ENCODE measurements at regions not wholly inside any gene's neighbourhood (a gene's known extent, or its start where the extent isn't known, plus 50 kb on each side); places are given as distances from the start of the nearest gene placed in this dataset.

- no peaks in the 10 kb centered on the region for H3K4me1 Mint-ChIP-seq
- DNase-seq (no peak), ATAC-seq (no peak)
- no peaks in the 10 kb centered on the region for H3K27me3 Mint-ChIP-seq
- H3K4me3 Mint-ChIP-seq = no peak overlapping the region
- H3K27ac Mint-ChIP-seq = no peak overlapping the region
- H3K9me3 Mint-ChIP-seq = peaks cover 0 to 12% of the 10 kb centered on the region in 2 donors
Observed at GRCh38 chr13:58584610-58585009, 953.1 kb downstream of the PCDH17 start.

GRCh38 chr13:58587183-58587582 is 955.6 kb downstream of the PCDH17 start:
- H3K27ac Mint-ChIP-seq = no peak overlapping the region
- H3K4me1 Mint-ChIP-seq = no peaks in the 10 kb centered on the region
- DNase-seq (no peak), ATAC-seq (no peak)
- H3K4me3 Mint-ChIP-seq = no peak overlapping the region
- peaks cover 0 to 19% of the 10 kb centered on the region in 2 donors for H3K9me3 Mint-ChIP-seq
- no peaks in the 10 kb centered on the region for H3K27me3 Mint-ChIP-seq

GRCh38 chr13:58592052-58592451 is 960.5 kb downstream of the PCDH17 start:
- no peak for DNase-seq
- ATAC-seq = no peak
- no peaks in the 10 kb centered on the region for H3K27me3 Mint-ChIP-seq
- H3K4me3 Mint-ChIP-seq = no peak overlapping the region
- peaks cover 0 to 17% of the 10 kb centered on the region in 2 donors for H3K9me3 Mint-ChIP-seq
- H3K27ac Mint-ChIP-seq = no peak overlapping the region
- no peaks in the 10 kb centered on the region for H3K4me1 Mint-ChIP-seq

- Mint-ChIP-seq H3K4me3 (no peak overlapping the region), H3K9me3 (peaks cover 1 to 13% of the 10 kb centered on the region in 2 donors), H3K27ac (no peak overlapping the region), H3K27me3 (no peaks in the 10 kb centered on the region), H3K4me1 (no peaks in the 10 kb centered on the region)
- DNase-seq = no peak
- no peak for ATAC-seq
Observed at GRCh38 chr13:58592786-58593185, 961.2 kb downstream of the PCDH17 start.

- no peak overlapping the region for H3K27ac Mint-ChIP-seq
- DNase-seq (no peak), ATAC-seq (no peak)
- no peaks in the 10 kb centered on the region for H3K4me1 Mint-ChIP-seq
- no peak overlapping the region for H3K4me3 Mint-ChIP-seq
- peaks cover 5 to 6% of the 10 kb centered on the region in 2 donors for H3K9me3 Mint-ChIP-seq
- H3K27me3 Mint-ChIP-seq = no peaks in the 10 kb centered on the region
Observed at GRCh38 chr13:58594747-58595600, 963.4 kb downstream of the PCDH17 start.

- no peaks in the 10 kb centered on the region for H3K27me3 Mint-ChIP-seq
- ATAC-seq (no peak), DNase-seq (no peak)
- H3K27ac Mint-ChIP-seq = no peak overlapping the region
- H3K9me3 Mint-ChIP-seq = peaks cover 0 to 18% of the 10 kb centered on the region in 2 donors
- no peaks in the 10 kb centered on the region for H3K4me1 Mint-ChIP-seq
- no peak overlapping the region for H3K4me3 Mint-ChIP-seq
Observed at GRCh38 chr13:58597552-58597951, 966.0 kb downstream of the PCDH17 start.

GRCh38 chr13:58598241-58598640 is 966.7 kb downstream of the PCDH17 start:
- Mint-ChIP-seq H3K27ac (no peak overlapping the region), H3K9me3 (peaks cover 0 to 18% of the 10 kb centered on the region in 2 donors), H3K27me3 (no peaks in the 10 kb centered on the region), H3K4me1 (no peaks in the 10 kb centered on the region), H3K4me3 (no peak overlapping the region)
- ATAC-seq (no peak), DNase-seq (no peak)

GRCh38 chr13:58611117-58611516 is 979.6 kb downstream of the PCDH17 start:
- Mint-ChIP-seq H3K9me3 (peaks cover 22 to 26% of the 10 kb centered on the region in 2 donors), H3K4me3 (no peak overlapping the region), H3K4me1 (no peaks in the 10 kb centered on the region), H3K27ac (no peak overlapping the region), H3K27me3 (no peaks in the 10 kb centered on the region)
- DNase-seq = no peak
- no peak for ATAC-seq

- H3K27me3 Mint-ChIP-seq = no peaks in the 10 kb centered on the region
- peaks cover 10 to 13% of the 10 kb centered on the region in 2 donors for H3K9me3 Mint-ChIP-seq
- no peak overlapping the region for H3K27ac Mint-ChIP-seq
- no peaks in the 10 kb centered on the region for H3K4me1 Mint-ChIP-seq
- ATAC-seq (no peak), DNase-seq (no peak)
- no peak overlapping the region for H3K4me3 Mint-ChIP-seq
Observed at GRCh38 chr13:58617880-58618665, 986.5 kb downstream of the PCDH17 start.

- peaks cover under 1 to 3% of the 10 kb centered on the region in 2 donors for H3K9me3 Mint-ChIP-seq
- no peaks in the 10 kb centered on the region for H3K27me3 Mint-ChIP-seq
- no peak for ATAC-seq
- H3K4me3 Mint-ChIP-seq = no peak overlapping the region
- no peak overlapping the region for H3K27ac Mint-ChIP-seq
- no peaks in the 10 kb centered on the region for H3K4me1 Mint-ChIP-seq
- DNase-seq = no peak
Observed at GRCh38 chr13:58619396-58620113, 988.0 kb downstream of the PCDH17 start.

GRCh38 chr13:58620176-58620575 is 988.6 kb downstream of the PCDH17 start:
- Mint-ChIP-seq H3K4me1 (no peaks in the 10 kb centered on the region), H3K9me3 (no peaks in the 10 kb centered on the region), H3K4me3 (no peak overlapping the region), H3K27me3 (no peaks in the 10 kb centered on the region), H3K27ac (no peak overlapping the region)
- ATAC-seq (no peak), DNase-seq (no peak)

GRCh38 chr13:58625703-58626389 is 994.3 kb downstream of the PCDH17 start:
- ATAC-seq = no peak
- no peak for DNase-seq
- H3K4me3 Mint-ChIP-seq = no peak overlapping the region
- H3K9me3 Mint-ChIP-seq = peaks cover 6 to 26% of the 10 kb centered on the region in 2 donors
- H3K27me3 Mint-ChIP-seq = no peaks in the 10 kb centered on the region
- H3K4me1 Mint-ChIP-seq = no peaks in the 10 kb centered on the region
- no peak overlapping the region for H3K27ac Mint-ChIP-seq

GRCh38 chr13:58630794-58631193 is 999.2 kb downstream of the PCDH17 start:
- no peak overlapping the region for H3K4me3 Mint-ChIP-seq
- DNase-seq (no peak), ATAC-seq (no peak)
- H3K27me3 Mint-ChIP-seq = no peaks in the 10 kb centered on the region
- H3K4me1 Mint-ChIP-seq = no peaks in the 10 kb centered on the region
- no peak overlapping the region for H3K27ac Mint-ChIP-seq
- peaks cover 11 to 20% of the 10 kb centered on the region in 2 donors for H3K9me3 Mint-ChIP-seq

GRCh38 chr13:58633226-58633625 is 1001.7 kb downstream of the PCDH17 start:
- H3K4me1 Mint-ChIP-seq = no peaks in the 10 kb centered on the region
- ATAC-seq (no peak), DNase-seq (no peak)
- H3K27ac Mint-ChIP-seq = no peak overlapping the region
- no peak overlapping the region for H3K4me3 Mint-ChIP-seq
- peaks cover 5% of the 10 kb centered on the region in 2 donors for H3K9me3 Mint-ChIP-seq
- no peaks in the 10 kb centered on the region for H3K27me3 Mint-ChIP-seq

GRCh38 chr13:58655086-58655485 is 1023.5 kb downstream of the PCDH17 start:
- H3K27me3 Mint-ChIP-seq = no peaks in the 10 kb centered on the region
- no peak overlapping the region for H3K27ac Mint-ChIP-seq
- H3K9me3 Mint-ChIP-seq = peaks cover 4 to 7% of the 10 kb centered on the region in 2 donors
- DNase-seq = no peak
- no peak overlapping the region for H3K4me3 Mint-ChIP-seq
- H3K4me1 Mint-ChIP-seq = no peaks in the 10 kb centered on the region
- no peak for ATAC-seq
